ENCODE measurements at regions not wholly inside any gene's neighbourhood (a gene's known extent, or its start where the extent isn't known, plus 50 kb on each side); places are given as distances from the start of the nearest gene placed in this dataset.

- H3K4me3 ChIP-seq (replicated peaks; ENCODE audit: insufficient read depth, low read length), result no peak overlapping the region
- no peak overlapping the region for H3K27ac ChIP-seq (replicated peaks)
- H3K27me3 ChIP-seq (ENCODE audit: insufficient read depth, poor library complexity, severe bottlenecking), result no peaks in the 10 kb centered on the region
- no peak for DNase-seq (ENCODE audit: low read depth in 1 of 2, low spot score in 1 of 2)
- TF ChIP-seq GABPA (IDR thresholded peaks at IDR 0.05; ENCODE audit: low read depth) (no peak), POLR2AphosphoS5 (IDR thresholded peaks at IDR 0.05; ENCODE audit: low read depth) (no peak)
- TF ChIP-seq, protein P1, sequence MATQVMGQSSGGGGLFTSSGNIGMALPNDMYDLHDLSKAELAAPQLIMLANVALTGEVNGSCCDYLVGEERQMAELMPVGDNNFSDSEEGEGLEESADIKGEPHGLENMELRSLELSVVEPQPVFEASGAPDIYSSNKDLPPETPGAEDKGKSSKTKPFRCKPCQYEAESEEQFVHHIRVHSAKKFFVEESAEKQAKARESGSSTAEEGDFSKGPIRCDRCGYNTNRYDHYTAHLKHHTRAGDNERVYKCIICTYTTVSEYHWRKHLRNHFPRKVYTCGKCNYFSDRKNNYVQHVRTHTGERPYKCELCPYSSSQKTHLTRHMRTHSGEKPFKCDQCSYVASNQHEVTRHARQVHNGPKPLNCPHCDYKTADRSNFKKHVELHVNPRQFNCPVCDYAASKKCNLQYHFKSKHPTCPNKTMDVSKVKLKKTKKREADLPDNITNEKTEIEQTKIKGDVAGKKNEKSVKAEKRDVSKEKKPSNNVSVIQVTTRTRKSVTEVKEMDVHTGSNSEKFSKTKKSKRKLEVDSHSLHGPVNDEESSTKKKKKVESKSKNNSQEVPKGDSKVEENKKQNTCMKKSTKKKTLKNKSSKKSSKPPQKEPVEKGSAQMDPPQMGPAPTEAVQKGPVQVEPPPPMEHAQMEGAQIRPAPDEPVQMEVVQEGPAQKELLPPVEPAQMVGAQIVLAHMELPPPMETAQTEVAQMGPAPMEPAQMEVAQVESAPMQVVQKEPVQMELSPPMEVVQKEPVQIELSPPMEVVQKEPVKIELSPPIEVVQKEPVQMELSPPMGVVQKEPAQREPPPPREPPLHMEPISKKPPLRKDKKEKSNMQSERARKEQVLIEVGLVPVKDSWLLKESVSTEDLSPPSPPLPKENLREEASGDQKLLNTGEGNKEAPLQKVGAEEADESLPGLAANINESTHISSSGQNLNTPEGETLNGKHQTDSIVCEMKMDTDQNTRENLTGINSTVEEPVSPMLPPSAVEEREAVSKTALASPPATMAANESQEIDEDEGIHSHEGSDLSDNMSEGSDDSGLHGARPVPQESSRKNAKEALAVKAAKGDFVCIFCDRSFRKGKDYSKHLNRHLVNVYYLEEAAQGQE (IDR thresholded peaks at IDR 0.05; ENCODE audit: insufficient replicate concordance, low read depth), result no peak
Observed at GRCh38 chr11:8809939-8810539, 101.0 kb upstream of the AKIP1 start.

DNA sequence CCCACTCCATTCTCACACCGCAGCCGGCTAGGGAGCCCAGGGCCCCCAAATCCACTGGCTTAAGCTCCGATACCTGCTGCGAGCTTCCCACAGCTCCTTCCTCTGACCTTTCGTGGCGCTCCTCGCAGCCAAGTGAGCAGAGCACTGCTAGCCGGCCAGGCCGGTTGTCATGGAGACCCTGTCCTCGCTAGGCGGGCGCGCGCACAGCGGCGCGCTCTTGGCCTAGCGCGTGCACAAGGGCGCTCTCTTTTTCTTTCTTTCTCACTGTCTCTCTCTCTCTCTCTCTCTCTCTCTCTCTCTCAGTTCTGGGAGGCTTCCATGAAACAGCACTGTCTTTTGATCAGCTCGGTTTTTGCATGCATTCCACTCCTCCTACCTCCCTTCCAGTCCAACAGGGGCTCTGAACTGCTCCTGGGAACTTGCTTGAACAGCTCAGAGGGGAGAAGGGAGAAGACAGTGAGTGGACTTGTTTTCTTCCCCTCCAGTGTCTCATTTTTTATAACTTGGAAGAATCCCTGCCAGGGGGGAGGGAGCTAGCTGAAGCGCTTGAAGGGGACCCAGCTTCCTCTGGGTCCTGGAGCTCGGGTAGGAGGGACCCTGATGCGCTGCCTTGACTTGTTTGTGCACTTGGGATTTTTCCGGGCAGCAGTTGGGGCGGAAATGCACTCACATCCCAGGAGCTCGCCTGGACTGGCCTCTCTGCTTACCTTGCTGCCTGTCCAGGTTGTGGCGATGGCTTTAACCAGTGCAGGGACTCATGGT is 100.3 kb upstream of the AKIP1 start:
- TF ChIP-seq GABPA (IDR thresholded peaks at IDR 0.05; ENCODE audit: low read depth) (no peak), SPI1 (IDR thresholded peaks at IDR 0.05; ENCODE audit: borderline replicate concordance, low read depth) (no peak), CTCF (IDR thresholded peaks at IDR 0.05; ENCODE audit: insufficient read depth, low read length) (no peak), POLR2AphosphoS5 (IDR thresholded peaks at IDR 0.05; ENCODE audit: low read depth) (no peak)
- TF ChIP-seq, protein P1 (IDR thresholded peaks at IDR 0.05; ENCODE audit: insufficient replicate concordance, low read depth), result no peak
- no peak overlapping the region for H3K4me3 ChIP-seq (replicated peaks; ENCODE audit: insufficient read depth, low read length)
- no peak overlapping the region for H3K27ac ChIP-seq (replicated peaks)
- no peak for DNase-seq (ENCODE audit: low read depth in 1 of 2, low spot score in 1 of 2)
- no peaks in the 10 kb centered on the region for H3K27me3 ChIP-seq (ENCODE audit: insufficient read depth, poor library complexity, severe bottlenecking)

- Histone ChIP-seq H3K27me3 (ENCODE audit: insufficient read depth, poor library complexity, severe bottlenecking) (no peaks in the 10 kb centered on the region), H3K4me3 (replicated peaks; ENCODE audit: insufficient read depth, low read length) (no peak overlapping the region), H3K27ac (replicated peaks) (peak overlapping the region; percentile 64)
- TF ChIP-seq POLR2AphosphoS5 (IDR thresholded peaks at IDR 0.05; ENCODE audit: low read depth) (no peak), SPI1 (IDR thresholded peaks at IDR 0.05; ENCODE audit: borderline replicate concordance, low read depth) (no peak), GABPA (IDR thresholded peaks at IDR 0.05; ENCODE audit: low read depth) (no peak)
- no peak for DNase-seq (ENCODE audit: low read depth in 1 of 2, low spot score in 1 of 2)
Observed at GRCh38 chr11:8811571-8811970, 99.4 kb upstream of the AKIP1 start.

DNA sequence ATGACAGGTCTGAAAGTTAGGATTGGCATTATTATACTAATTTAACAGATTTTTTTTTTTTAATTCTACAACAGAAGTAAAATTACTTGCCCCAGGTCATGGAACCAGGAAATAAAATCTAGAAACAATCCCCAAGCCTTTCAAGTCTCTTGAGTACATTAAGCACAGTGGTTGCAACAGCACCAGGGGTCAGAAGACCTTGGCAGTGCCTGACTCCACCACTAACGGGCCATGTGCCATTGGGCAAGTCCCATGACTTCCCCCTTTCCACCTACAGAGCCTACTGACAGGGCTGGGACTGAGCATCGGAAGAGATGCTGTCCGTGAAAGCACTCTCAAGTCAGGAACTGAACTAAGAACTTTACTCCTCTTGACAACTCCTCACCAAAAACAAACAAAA is 98.6 kb upstream of the AKIP1 start:
- peak; percentile 91 to 98 for DNase-seq (ENCODE audit: low read depth in 1 of 2, low spot score in 1 of 2)

More for the DNA sequence above, 98.6 kb upstream of the AKIP1 start:
- Histone ChIP-seq H3K4me3 (replicated peaks; ENCODE audit: insufficient read depth, low read length) (no peak overlapping the region), H3K27ac (replicated peaks) (peak overlapping the region; percentile 64), H3K27me3 (ENCODE audit: insufficient read depth, poor library complexity, severe bottlenecking) (no peaks in the 10 kb centered on the region)
- TF ChIP-seq POLR2AphosphoS5 (IDR thresholded peaks at IDR 0.05; ENCODE audit: low read depth), result peak; percentile 51; the same call in 1 of the 2 replicates
- no peak for TF ChIP-seq CTCF (IDR thresholded peaks at IDR 0.05; ENCODE audit: insufficient read depth, low read length)
- peak; percentile 89 for TF ChIP-seq SPI1 (IDR thresholded peaks at IDR 0.05; ENCODE audit: borderline replicate concordance, low read depth)
- no peak for TF ChIP-seq GABPA (IDR thresholded peaks at IDR 0.05; ENCODE audit: low read depth)
- TF ChIP-seq, protein P1 (IDR thresholded peaks at IDR 0.05; ENCODE audit: insufficient replicate concordance, low read depth), result no peak

All from HL-60 (cell line).